Stomach (tissue), 8 donors: ENCODE measurements at regions not wholly inside any gene's neighbourhood (a gene's known extent, or its start where the extent isn't known, plus 50 kb on each side); places are given as distances from the start of the nearest gene placed in this dataset.

ENCODE experiments used
- DNase-seq, 2 donors: peaks; one replicate each; pipeline versions ENCODE4 v3.0.0 to v3.0.0-alpha.2; 2013 to 2019
- H3K27ac ChIP-seq, 5 donors: fragments of 200-600 bp in 4 of 5; sonication (generic) in 4 of 5; one replicate each; pipeline ENCODE4 v1.5.1; 2013 to 2019; ENCODE audit warnings: mild to moderate bottlenecking in 1 of 5, moderate library complexity in 1 of 5
- H3K27me3 ChIP-seq, 3 donors: fragments of 200-600 bp; sonication (generic); one replicate each; pipeline ENCODE4 v1.5.1; 2017 to 2019; ENCODE audit warnings: mixed run types in 1 of 3
- H3K36me3 ChIP-seq, 4 donors: fragments of 200-600 bp; sonication (generic); 1 replicate in 3 of 4; 2 replicates in 1 of 4; pipeline ENCODE4 v1.5.1; 2016 to 2019
- H3K4me1 ChIP-seq, 4 donors: fragments of 200-600 bp; sonication (generic); one replicate each; pipeline ENCODE4 v1.5.1; 2016 to 2019
- H3K4me3 ChIP-seq, 4 donors: fragments of 200-600 bp; sonication (generic) in 3 of 4; one replicate each; pipeline ENCODE4 v1.5.1; 2016 to 2019; ENCODE audit warnings: mild to moderate bottlenecking in 1 of 4
- H3K9me3 ChIP-seq, 4 donors: fragments of 200-600 bp; sonication (generic); one replicate each; pipeline ENCODE4 v1.5.1; 2016 to 2019
- CTCF ChIP-seq, 7 experiments: fragments of 450-650 bp in 4 of 7; fragments of 200-600 bp in 3 of 7; sonication (generic) in 3 of 7; IDR thresholded peaks; one replicate each; pipeline ENCODE4 v1.5.1; 2016 to 2019; ENCODE audit warnings: antibody characterized with exemption in 7 of 7, control low read depth in 2 of 7, mild to moderate bottlenecking in 1 of 7
- EP300 ChIP-seq: sonication (generic); formaldehyde crosslinking; IDR thresholded peaks from one replicate; pipeline ENCODE4 v1.6.1; 2017; ENCODE audit warnings: antibody characterized with exemption
- POLR2A ChIP-seq, 4 donors: fragments of 450-650 bp; IDR thresholded peaks; one replicate each; pipeline ENCODE4 v1.6.1; 2016; ENCODE audit warnings: antibody characterized with exemption in 4 of 4, control low read depth in 2 of 4, mild to moderate bottlenecking in 1 of 4, moderate library complexity in 1 of 4
- POLR2AphosphoS5 ChIP-seq, 3 donors: sonication (generic); formaldehyde crosslinking; IDR thresholded peaks; one replicate each; pipeline ENCODE4 v1.6.1; 2016; ENCODE audit warnings: antibody characterized with exemption in 3 of 3
- WGBS, 5 donors: extraction: QIAGEN DNeasy Blood & Tissue Kit in 3 of 5; methylation state at CpG; one replicate each; pipeline versions ENCODE4 v1.1.5 to v1.1.7; 2013 to 2018; 5-methylcytosine and 5-hydroxymethylcytosine counted together
- intact Hi-C: fragments of 100-400 bp; cut with DNase I; formaldehyde crosslinking; loops from one replicate; pipeline ENCODE4 v1.15.1; 2023; ENCODE audit warnings: low total_unique reads
- donor health status: healthy with polysubstance abuse.
- donor health status: Bipolar disorder and iron deficiency.
- donor health status: healthy.

- no peaks in the 10 kb centered on the region for H3K36me3 ChIP-seq
- no peak overlapping the region for H3K27ac ChIP-seq
- no peak for DNase-seq
- no peak for TF ChIP-seq POLR2A (IDR thresholded peaks at IDR 0.05)
- TF ChIP-seq POLR2AphosphoS5 (IDR thresholded peaks at IDR 0.05), result no peak
- no peak for TF ChIP-seq CTCF (IDR thresholded peaks at IDR 0.05)
- no peak for TF ChIP-seq EP300
- no peaks in the 10 kb centered on the region for H3K27me3 ChIP-seq
- peaks cover 0 to 16% (median 0%) of the 10 kb centered on the region in 4 donors for H3K4me1 ChIP-seq
- no peak overlapping the region for H3K4me3 ChIP-seq
- WGBS, 5 donors, result 57 to 83% (median 65%) methylated on average over 1 of the region's 1 CpG
- intact Hi-C loops, result no loop called here
- H3K9me3 ChIP-seq, result no peaks in the 10 kb centered on the region
These were observed 108.7 kb upstream of the GLI3 start for GRCh38 chr7:42345478-42346299.

GRCh38 chr7:42344198-42344755, 107.3 kb upstream of the GLI3 start:
- Histone ChIP-seq H3K27ac (no peak overlapping the region), H3K4me1 (peaks cover 0 to 16% (median 0%) of the 10 kb centered on the region in 4 donors), H3K36me3 (no peaks in the 10 kb centered on the region), H3K27me3 (no peaks in the 10 kb centered on the region), H3K9me3 (no peaks in the 10 kb centered on the region), H3K4me3 (no peak overlapping the region)
- 56 to 68% (median 62%) methylated on average over 3 of the region's 3 CpGs for WGBS, 5 donors
- no peak for TF ChIP-seq EP300
- no peak for TF ChIP-seq POLR2A (IDR thresholded peaks at IDR 0.05)
- TF ChIP-seq CTCF (IDR thresholded peaks at IDR 0.05), result no peak
- TF ChIP-seq POLR2AphosphoS5 (IDR thresholded peaks at IDR 0.05), result no peak
- no peak for DNase-seq
- intact Hi-C loops, result no loop called here

GRCh38 chr7:42342381-42342780, 105.4 kb upstream of the GLI3 start:
- no peak overlapping the region for H3K4me3 ChIP-seq
- 55 to 79% (median 77%) methylated on average over 3 of the region's 3 CpGs for WGBS, 5 donors
- no peaks in the 10 kb centered on the region for H3K4me1 ChIP-seq
- no peak for DNase-seq
- no peaks in the 10 kb centered on the region for H3K36me3 ChIP-seq
- H3K27ac ChIP-seq, result no peak overlapping the region
- TF ChIP-seq EP300 (no peak), POLR2AphosphoS5 (IDR thresholded peaks at IDR 0.05) (no peak)
- no peaks in the 10 kb centered on the region for H3K9me3 ChIP-seq
- H3K27me3 ChIP-seq, result no peaks in the 10 kb centered on the region
- intact Hi-C loops, result no loop called here

GRCh38 chr7:42340436-42340835, 103.4 kb upstream of the GLI3 start:
- peak in 1 of 2 donors; percentile 22 for DNase-seq
- Histone ChIP-seq H3K27ac (no peak overlapping the region), H3K27me3 (no peaks in the 10 kb centered on the region), H3K4me3 (no peak overlapping the region), H3K9me3 (no peaks in the 10 kb centered on the region), H3K4me1 (no peaks in the 10 kb centered on the region), H3K36me3 (no peaks in the 10 kb centered on the region)
- TF ChIP-seq EP300 (no peak), POLR2A (IDR thresholded peaks at IDR 0.05) (no peak), CTCF (IDR thresholded peaks at IDR 0.05) (no peak), POLR2AphosphoS5 (IDR thresholded peaks at IDR 0.05) (no peak)
- intact Hi-C loops, result no loop called here
- 70 to 88% (median 82%) methylated on average over 5 of the region's 5 CpGs for WGBS, 5 donors
